GM12892 (cell line): ENCODE measurements at regions not wholly inside any gene's neighbourhood (a gene's known extent, or its start where the extent isn't known, plus 50 kb on each side); places are given as distances from the start of the nearest gene placed in this dataset.

Experiments used
- POLR2A ChIP-seq: IDR thresholded peaks from 2 replicates; pipeline ENCODE4 v1.6.1; 2011; ENCODE audit warnings: low read depth, low read length, control low read depth
- POLR2AphosphoS5 ChIP-seq: IDR thresholded peaks from 2 replicates; pipeline ENCODE4 v1.6.1; 2011; ENCODE audit warnings: low read depth, low read length, control low read depth
- TAF1 ChIP-seq: IDR thresholded peaks from 2 replicates; pipeline ENCODE4 v1.6.1; 2011; ENCODE audit warnings: low read depth, mild to moderate bottlenecking, control low read depth, low read length, borderline replicate concordance

- TF ChIP-seq POLR2AphosphoS5 = no peak
- no peak for TF ChIP-seq POLR2A
- TF ChIP-seq TAF1 = no peak
Observed at GRCh38 chr1:193358419-193358818, 172.0 kb upstream of the B3GALT2 start.
